Activated CD4-positive, alpha-beta memory T cell treated with anti-CD3 and anti-CD28 coated beads for 36 hours (primary cell): ENCODE measurements at regions not wholly inside any gene's neighbourhood (a gene's known extent, or its start where the extent isn't known, plus 50 kb on each side); places are given as distances from the start of the nearest gene placed in this dataset.

Experiments used
- CTCF ChIA-PET: fragments of 350-600 bp; sonication (Branson Sonifier 250); formaldehyde crosslinking; loops from one replicate; lab custom pipeline; 2021; ENCODE audit warnings: antibody characterized with exemption, inconsistent platforms; lab: Charles Lee
- POLR2A ChIA-PET: fragments of 350-600 bp; sonication (Branson Sonifier 250); formaldehyde crosslinking; loops from one replicate; lab custom pipeline; 2021; ENCODE audit warnings: antibody characterized with exemption; lab: Charles Lee
- DNase-seq: peaks from one replicate; pipeline ENCODE4 v3.0.0-alpha.2; 2020
- H3K27ac Mint-ChIP-seq: one replicate; pipeline ENCODE4 v1.8.0; 2021; ENCODE audit warnings: mixed read lengths
- H3K27me3 Mint-ChIP-seq: one replicate; pipeline ENCODE4 v1.8.0; 2021; ENCODE audit warnings: mixed read lengths
- H3K36me3 Mint-ChIP-seq: one replicate; pipeline ENCODE4 v1.8.0; 2021; ENCODE audit warnings: mixed read lengths
- H3K4me1 Mint-ChIP-seq: one replicate; pipeline ENCODE4 v1.8.0; 2021; ENCODE audit warnings: low read depth, mixed read lengths
- H3K4me3 Mint-ChIP-seq: one replicate; pipeline ENCODE4 v1.8.0; 2021; ENCODE audit warnings: mild to moderate bottlenecking, mixed read lengths
- H3K9me3 Mint-ChIP-seq: one replicate; pipeline ENCODE4 v1.8.0; 2021; ENCODE audit warnings: mixed read lengths
- intact Hi-C: fragments of 100-400 bp; cut with micrococcal nuclease; formaldehyde crosslinking; loops from one replicate; pipeline ENCODE4 v1.15.1; 2023

DNA sequence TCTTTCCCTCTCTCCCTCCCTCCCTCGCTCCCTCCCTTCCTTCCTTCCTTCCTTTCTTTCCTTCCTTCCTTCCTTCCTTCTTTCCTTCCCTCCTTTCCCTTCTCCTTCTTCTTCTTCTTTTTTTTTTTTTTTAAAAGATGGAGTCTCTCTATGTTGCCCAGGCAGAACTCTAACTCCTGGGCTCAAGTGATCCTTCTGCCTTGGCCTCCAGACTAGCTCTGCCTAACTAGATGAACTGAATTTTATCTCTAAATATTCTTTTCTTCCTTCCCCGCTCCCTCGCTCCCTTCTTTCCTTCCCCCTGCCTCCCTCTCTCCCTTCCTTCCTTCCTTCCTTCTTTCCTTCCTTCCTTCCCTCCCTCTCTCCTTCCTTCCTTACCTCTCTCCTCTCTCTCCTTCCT is 170.5 kb upstream of the LHX5 start:
- Mint-ChIP-seq H3K4me1 (no peaks in the 10 kb centered on the region), H3K9me3 (no peaks in the 10 kb centered on the region), H3K36me3 (no peaks in the 10 kb centered on the region), H3K4me3 (no peak overlapping the region), H3K27me3 (peaks cover 30% of the 10 kb centered on the region), H3K27ac (no peak overlapping the region)
- ChIA-PET POLR2A (no interaction called here), CTCF (no interaction called here)
- no peak for DNase-seq
- intact Hi-C loops: no loop called here

DNA sequence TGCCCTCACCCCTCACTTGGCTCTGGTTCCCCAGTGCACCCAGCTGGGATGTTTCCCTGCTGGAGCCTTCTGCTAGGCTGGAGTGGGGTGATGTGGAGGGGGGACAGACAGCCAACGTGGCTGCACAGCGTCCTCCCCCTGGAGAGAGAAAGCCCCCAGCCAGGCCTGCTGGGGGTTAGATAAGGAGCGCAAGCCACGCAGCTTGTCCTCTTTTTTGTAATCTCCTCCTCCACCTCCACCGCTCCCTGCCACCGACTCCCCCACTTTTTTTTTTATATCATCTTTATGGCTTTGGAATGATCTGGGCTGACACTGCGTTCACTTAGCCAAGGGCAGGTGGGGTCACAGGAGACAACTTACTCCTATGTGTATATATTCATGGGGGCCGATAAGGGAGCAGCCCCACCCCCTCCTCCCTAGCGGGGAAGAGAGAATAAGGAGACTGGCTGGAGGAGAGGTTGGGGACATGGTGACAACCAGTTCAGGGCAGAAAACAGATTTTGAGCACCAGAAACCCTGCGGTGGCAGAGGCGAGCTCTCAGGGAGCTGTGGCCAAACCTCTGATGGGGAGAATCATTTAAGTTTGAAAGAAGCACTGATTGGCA is 169.9 kb upstream of the LHX5 start:
- H3K9me3 Mint-ChIP-seq: no peaks in the 10 kb centered on the region
- intact Hi-C loops: no loop called here
- CTCF ChIA-PET: no interaction called here
- H3K4me1 Mint-ChIP-seq: no peaks in the 10 kb centered on the region
- no peak overlapping the region for H3K27ac Mint-ChIP-seq
- H3K4me3 Mint-ChIP-seq: no peak overlapping the region
- H3K36me3 Mint-ChIP-seq: no peaks in the 10 kb centered on the region
- no peak for DNase-seq
- POLR2A ChIA-PET: no interaction called here
- peaks cover 29% of the 10 kb centered on the region for H3K27me3 Mint-ChIP-seq

DNA sequence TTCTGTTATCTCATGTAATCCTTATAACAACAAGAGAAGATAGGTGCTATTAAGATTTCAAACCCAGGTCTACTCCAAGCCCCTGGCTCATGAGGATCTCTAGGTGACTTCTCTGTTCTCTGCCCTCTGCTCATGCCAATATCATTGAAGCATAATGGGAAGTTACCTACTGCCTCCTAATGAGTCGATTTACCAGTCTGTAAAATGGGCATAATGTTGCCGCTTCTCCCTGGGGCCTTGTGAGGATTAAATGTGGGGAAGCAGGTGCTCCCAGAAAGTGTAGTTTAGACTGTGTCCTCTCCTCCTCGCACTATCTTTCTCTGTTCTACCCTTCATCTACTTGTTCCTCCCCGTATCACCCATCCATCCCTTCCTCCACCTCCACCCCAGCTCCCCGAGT is 169.2 kb upstream of the LHX5 start:
- Mint-ChIP-seq H3K36me3 (no peaks in the 10 kb centered on the region), H3K9me3 (no peaks in the 10 kb centered on the region)

DNA sequence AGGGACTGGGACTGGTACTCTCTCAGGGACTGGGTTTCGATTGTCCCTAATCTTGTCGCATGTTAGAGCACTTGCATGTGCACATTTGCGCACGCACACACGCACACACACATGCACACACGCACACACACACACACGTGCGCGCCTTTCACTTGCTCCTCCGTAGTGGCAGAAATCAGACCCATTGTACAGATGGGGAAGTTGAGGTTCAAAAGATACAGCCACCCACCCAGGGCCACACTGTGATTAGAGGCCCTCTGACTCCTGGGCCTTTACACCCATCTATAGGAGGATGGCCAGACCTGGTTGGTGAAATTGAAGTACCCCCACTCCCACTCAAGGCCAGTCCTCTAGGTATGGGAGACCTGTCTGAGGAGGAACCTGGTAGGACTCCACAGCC is 167.8 kb upstream of the LHX5 start:
- no peaks in the 10 kb centered on the region for H3K36me3 Mint-ChIP-seq

More for the DNA sequence above, 169.2 kb upstream of the LHX5 start:
- CTCF ChIA-PET: no interaction called here
- Mint-ChIP-seq H3K4me3 (no peak overlapping the region), H3K4me1 (no peaks in the 10 kb centered on the region), H3K27me3 (peaks cover 26% of the 10 kb centered on the region), H3K27ac (no peak overlapping the region)
- no peak for DNase-seq
- intact Hi-C loops: no loop called here
- POLR2A ChIA-PET: no interaction called here

DNA sequence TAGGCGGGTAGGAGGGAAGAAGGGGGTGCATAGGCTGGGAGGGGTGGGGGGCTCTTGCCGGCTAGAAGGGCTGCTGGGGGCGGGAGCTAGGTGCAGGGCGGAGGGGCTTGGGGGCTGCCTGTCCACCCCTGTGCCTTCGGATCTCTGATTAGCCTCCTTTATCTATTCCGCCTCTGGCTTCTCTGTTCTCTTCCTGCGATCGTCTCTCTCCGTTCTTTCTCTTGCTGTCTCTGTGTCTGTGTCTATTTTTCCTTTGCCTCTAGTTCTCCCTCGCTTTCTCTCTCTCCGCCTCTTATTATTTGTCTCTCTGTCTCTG is 166.7 kb upstream of the LHX5 start:
- Mint-ChIP-seq H3K4me3 (no peak overlapping the region), H3K27ac (no peak overlapping the region), H3K36me3 (no peaks in the 10 kb centered on the region), H3K4me1 (no peaks in the 10 kb centered on the region), H3K9me3 (no peaks in the 10 kb centered on the region), H3K27me3 (peaks cover 21% of the 10 kb centered on the region)
- intact Hi-C loops: no loop called here
- no peak for DNase-seq
- ChIA-PET CTCF (no interaction called here), POLR2A (no interaction called here)

More for the DNA sequence above, 167.8 kb upstream of the LHX5 start:
- H3K27ac Mint-ChIP-seq: no peak overlapping the region
- H3K4me1 Mint-ChIP-seq: no peaks in the 10 kb centered on the region
- ChIA-PET POLR2A (no interaction called here), CTCF (no interaction called here)
- intact Hi-C loops: no loop called here
- H3K4me3 Mint-ChIP-seq: no peak overlapping the region
- peaks cover 19% of the 10 kb centered on the region for H3K27me3 Mint-ChIP-seq
- no peak for DNase-seq
- no peaks in the 10 kb centered on the region for H3K9me3 Mint-ChIP-seq

DNA sequence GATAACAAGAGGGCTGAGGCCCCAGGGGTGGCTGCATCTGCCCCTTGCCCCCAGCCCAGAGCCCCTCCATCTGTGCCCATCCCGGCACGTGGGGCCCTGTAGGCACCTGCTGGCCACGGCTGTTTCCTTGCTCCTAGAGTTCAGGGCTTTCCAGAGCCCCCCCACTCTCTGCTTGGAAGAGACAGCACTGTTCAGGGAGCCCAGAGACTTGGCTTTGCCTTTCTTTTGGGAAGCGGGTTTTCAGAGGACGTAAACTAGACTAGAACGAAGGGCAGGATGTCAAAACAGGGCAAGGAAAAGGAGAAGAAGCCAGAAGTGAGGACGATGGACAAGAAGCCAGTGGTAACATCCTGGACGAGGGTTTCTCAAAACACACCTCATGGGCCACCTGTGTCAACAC is 163.3 kb upstream of the LHX5 start:
- CTCF ChIA-PET: no interaction called here
- peaks cover 18% of the 10 kb centered on the region for H3K27me3 Mint-ChIP-seq
- no peak for DNase-seq
- H3K9me3 Mint-ChIP-seq: peaks cover 10% of the 10 kb centered on the region
- intact Hi-C loops: no loop called here
- no peaks in the 10 kb centered on the region for H3K4me1 Mint-ChIP-seq
- POLR2A ChIA-PET: no interaction called here
- no peak overlapping the region for H3K27ac Mint-ChIP-seq
- H3K36me3 Mint-ChIP-seq: no peaks in the 10 kb centered on the region
- H3K4me3 Mint-ChIP-seq: no peak overlapping the region

DNA sequence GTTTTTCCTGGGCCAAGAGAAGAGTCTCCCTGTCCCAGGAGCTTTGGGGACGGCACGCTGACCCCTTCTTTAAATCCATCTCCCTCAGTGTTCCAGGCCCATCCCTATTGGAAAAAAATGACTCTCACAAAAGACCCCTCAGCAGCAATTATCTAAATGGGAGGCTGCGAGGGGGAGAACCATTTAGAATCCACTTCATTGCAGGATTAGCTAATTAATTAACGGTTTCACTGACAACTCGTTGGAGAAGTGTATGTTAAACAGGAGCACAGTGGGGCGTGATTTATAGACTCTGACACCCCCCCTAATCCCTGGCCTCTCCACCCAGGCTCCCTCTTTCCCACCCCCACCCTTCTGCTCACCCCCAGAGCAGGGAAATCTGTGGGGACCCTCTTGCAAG is 162.8 kb upstream of the LHX5 start:
- H3K27me3 Mint-ChIP-seq: peaks cover 15% of the 10 kb centered on the region
- no peak overlapping the region for H3K27ac Mint-ChIP-seq
- intact Hi-C loops: no loop called here
- DNase-seq: no peak
- H3K9me3 Mint-ChIP-seq: peaks cover 14% of the 10 kb centered on the region
- no peaks in the 10 kb centered on the region for H3K4me1 Mint-ChIP-seq
- CTCF ChIA-PET: no interaction called here
- no peak overlapping the region for H3K4me3 Mint-ChIP-seq
- no peaks in the 10 kb centered on the region for H3K36me3 Mint-ChIP-seq
- POLR2A ChIA-PET: no interaction called here

DNA sequence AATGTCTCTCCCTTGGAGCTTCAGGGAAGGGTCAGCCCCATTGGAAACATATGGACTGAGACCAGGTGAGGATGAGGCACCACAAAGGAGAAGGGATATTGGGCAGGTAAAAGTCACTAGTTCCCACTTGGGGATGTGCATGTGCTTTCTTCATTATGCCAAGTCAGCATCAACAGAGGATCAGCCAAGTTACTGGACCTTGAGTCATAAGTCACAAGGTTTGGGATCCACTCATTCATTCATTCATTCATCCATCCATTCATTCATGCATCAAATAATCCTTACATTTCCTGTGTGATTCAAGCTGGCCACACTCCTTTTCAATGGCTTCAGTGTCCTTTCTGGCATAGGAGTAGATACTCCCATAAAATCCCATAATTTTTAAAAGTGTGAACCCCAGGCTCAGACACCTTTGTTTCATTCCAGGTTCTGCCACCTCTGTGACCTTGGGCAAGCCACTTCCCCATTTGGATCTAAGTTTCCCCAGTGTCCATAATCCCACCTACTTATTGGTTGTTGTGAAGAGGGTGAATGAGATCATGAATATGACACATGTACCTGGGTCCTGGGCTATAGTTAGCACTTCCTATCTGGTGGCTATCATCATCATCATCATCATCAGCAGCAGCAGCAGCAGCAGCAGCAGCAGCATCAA is 162.1 kb upstream of the LHX5 start:
- intact Hi-C loops: no loop called here
- Mint-ChIP-seq H3K36me3 (no peaks in the 10 kb centered on the region), H3K27ac (no peak overlapping the region), H3K4me3 (no peak overlapping the region), H3K4me1 (no peaks in the 10 kb centered on the region), H3K9me3 (peaks cover 15% of the 10 kb centered on the region), H3K27me3 (peaks cover 9% of the 10 kb centered on the region)
- POLR2A ChIA-PET: no interaction called here
- CTCF ChIA-PET: no interaction called here
- DNase-seq: no peak

DNA sequence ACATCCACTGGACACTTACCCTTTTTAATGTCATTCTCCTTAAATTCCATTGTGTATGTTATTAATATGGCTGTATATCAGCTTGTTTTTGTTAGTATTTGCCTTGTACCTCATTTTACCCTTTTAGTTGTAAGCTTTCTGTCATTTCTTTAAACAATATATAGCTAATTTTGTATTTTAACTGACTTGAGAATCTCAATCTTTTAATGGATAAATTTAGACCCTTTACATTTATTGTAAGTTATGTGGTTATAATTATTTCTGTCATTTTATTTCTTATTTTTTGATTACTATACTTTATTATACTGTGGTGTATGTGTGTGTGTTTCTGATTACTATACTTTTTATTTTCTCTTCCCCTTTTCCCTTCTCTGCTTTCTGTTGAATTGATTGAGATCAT is 159.0 kb upstream of the LHX5 start:
- Mint-ChIP-seq H3K27ac (no peak overlapping the region), H3K27me3 (peaks cover 2% of the 10 kb centered on the region), H3K4me3 (no peak overlapping the region), H3K4me1 (no peaks in the 10 kb centered on the region), H3K9me3 (peaks cover 27% of the 10 kb centered on the region), H3K36me3 (no peaks in the 10 kb centered on the region)
- no peak for DNase-seq
- intact Hi-C loops: no loop called here
- ChIA-PET POLR2A (no interaction called here), CTCF (interaction anchor here (1.5 kb wide), 1 partner anchor 17 kb away, joined by 3 read pairs; no protein-coding TSS in a partner anchor)

DNA sequence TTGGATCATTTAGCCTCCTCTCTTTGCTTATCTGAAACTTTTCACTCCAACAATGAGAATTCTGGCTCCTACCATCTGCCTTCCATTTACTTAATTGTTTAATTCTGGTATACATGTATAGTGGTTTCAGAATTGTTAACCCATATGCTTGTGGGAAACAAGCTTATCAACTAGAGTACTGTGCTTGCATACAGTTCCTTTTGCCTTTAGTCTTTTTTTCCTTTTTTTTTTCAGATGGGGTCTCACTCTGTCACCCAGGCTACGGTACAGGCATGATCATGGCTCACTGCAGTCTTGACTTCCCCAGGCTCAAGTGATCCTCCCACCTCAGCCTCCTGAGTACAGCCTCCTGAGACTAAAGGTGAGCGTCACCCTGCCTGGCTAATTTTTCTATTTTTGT is 153.8 kb upstream of the LHX5 start:
- ChIA-PET POLR2A (no interaction called here), CTCF (no interaction called here)
- no peak overlapping the region for H3K27ac Mint-ChIP-seq
- H3K27me3 Mint-ChIP-seq: no peaks in the 10 kb centered on the region
- DNase-seq: no peak
- intact Hi-C loops: no loop called here
- H3K36me3 Mint-ChIP-seq: no peaks in the 10 kb centered on the region
- peaks cover 26% of the 10 kb centered on the region for H3K9me3 Mint-ChIP-seq
- no peaks in the 10 kb centered on the region for H3K4me1 Mint-ChIP-seq
- H3K4me3 Mint-ChIP-seq: no peak overlapping the region

DNA sequence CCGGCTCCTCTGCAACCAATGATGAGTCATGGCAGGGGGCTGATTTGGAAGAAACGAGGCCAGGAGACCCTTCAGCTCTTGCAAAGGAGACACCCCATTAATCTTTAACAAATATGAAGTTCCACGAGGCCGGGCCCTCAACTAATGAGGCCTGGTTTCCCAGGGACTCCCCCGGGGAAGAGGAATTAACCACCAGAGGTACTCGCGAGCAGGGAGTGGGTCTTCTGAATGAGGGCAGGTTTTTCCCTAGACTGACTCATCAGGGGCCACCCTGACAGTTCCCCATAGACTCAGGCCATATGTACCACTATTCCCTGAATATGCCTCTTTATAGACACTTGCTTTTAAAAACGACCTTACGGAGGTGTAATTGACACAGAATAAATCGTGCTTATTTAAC is 150.7 kb upstream of the LHX5 start:
- ChIA-PET POLR2A (no interaction called here), CTCF (no interaction called here)
- Mint-ChIP-seq H3K9me3 (peaks cover 16% of the 10 kb centered on the region), H3K27me3 (peaks cover 3% of the 10 kb centered on the region), H3K4me1 (no peaks in the 10 kb centered on the region), H3K4me3 (no peak overlapping the region), H3K36me3 (no peaks in the 10 kb centered on the region), H3K27ac (no peak overlapping the region)
- DNase-seq: no peak
- intact Hi-C loops: no loop called here

DNA sequence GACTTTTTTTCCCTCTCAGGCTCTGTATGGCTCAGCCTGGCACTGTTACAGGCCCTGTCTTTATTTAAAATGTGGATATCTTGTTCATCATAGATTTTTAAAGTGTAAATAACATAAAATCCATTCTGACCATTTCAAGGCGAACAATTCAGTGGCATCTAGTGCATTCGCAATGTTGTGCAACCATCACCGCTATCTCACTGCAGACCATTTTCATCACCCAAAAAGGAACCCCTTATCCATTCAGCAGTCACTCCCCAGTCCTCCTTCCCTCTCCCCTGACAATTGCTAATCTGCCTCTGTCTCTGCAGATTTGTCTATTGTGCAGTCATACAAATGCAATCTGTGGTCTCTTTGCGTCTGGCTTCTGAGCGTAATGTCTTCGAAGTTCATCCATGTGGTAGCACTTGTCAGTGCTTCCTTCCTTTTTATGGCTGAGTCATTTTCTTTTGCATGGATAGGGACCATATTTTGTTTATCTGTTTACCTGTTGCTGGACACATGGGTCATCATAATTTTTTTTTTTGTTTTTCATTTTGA is 148.8 kb upstream of the LHX5 start:
- no peaks in the 10 kb centered on the region for H3K36me3 Mint-ChIP-seq
- H3K27ac Mint-ChIP-seq: no peak overlapping the region
- no peak overlapping the region for H3K4me3 Mint-ChIP-seq
- CTCF ChIA-PET: no interaction called here
- POLR2A ChIA-PET: no interaction called here
- peaks cover 3% of the 10 kb centered on the region for H3K9me3 Mint-ChIP-seq
- intact Hi-C loops: no loop called here
- H3K4me1 Mint-ChIP-seq: no peaks in the 10 kb centered on the region
- H3K27me3 Mint-ChIP-seq: peaks cover 6% of the 10 kb centered on the region
- no peak for DNase-seq

DNA sequence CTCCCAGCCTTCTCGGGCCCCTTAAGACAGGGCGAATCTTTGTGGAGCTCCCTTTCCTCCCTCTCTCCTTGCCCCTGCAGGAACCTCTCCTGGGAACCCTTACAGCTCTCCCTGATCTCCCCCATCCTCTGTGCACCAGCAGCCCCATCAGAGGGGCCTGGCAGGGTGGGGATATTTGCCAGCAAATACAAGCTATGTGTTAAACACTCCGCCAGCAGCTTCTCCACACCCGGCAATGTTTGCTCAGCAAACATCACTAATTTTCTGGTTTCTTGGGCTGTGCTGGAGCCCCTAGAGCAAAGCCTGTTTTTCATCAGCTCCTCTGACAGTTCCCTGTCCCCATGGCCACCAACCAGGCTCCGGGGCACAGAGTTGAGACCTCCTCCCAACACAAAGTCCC is 147.5 kb upstream of the LHX5 start:
- ChIA-PET POLR2A (no interaction called here), CTCF (no interaction called here)
- intact Hi-C loops: no loop called here
- Mint-ChIP-seq H3K36me3 (no peaks in the 10 kb centered on the region), H3K27ac (no peak overlapping the region), H3K4me1 (no peaks in the 10 kb centered on the region), H3K4me3 (no peak overlapping the region), H3K9me3 (no peaks in the 10 kb centered on the region), H3K27me3 (peaks cover 9% of the 10 kb centered on the region)
- DNase-seq: no peak
